ENCODE measurements at regions not wholly inside any gene's neighbourhood (a gene's known extent, or its start where the extent isn't known, plus 50 kb on each side); places are given as distances from the start of the nearest gene placed in this dataset.

GRCh38 chr20:52269321-52269720 is 77.7 kb upstream of the ZFP64 start:
- TF ChIP-seq, protein P1, sequence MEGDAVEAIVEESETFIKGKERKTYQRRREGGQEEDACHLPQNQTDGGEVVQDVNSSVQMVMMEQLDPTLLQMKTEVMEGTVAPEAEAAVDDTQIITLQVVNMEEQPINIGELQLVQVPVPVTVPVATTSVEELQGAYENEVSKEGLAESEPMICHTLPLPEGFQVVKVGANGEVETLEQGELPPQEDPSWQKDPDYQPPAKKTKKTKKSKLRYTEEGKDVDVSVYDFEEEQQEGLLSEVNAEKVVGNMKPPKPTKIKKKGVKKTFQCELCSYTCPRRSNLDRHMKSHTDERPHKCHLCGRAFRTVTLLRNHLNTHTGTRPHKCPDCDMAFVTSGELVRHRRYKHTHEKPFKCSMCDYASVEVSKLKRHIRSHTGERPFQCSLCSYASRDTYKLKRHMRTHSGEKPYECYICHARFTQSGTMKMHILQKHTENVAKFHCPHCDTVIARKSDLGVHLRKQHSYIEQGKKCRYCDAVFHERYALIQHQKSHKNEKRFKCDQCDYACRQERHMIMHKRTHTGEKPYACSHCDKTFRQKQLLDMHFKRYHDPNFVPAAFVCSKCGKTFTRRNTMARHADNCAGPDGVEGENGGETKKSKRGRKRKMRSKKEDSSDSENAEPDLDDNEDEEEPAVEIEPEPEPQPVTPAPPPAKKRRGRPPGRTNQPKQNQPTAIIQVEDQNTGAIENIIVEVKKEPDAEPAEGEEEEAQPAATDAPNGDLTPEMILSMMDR (IDR thresholded peaks at IDR 0.05; ENCODE audit: low read depth, low read length) = no peak
- TF ChIP-seq EZH2phosphoT487 (IDR thresholded peaks at IDR 0.05; ENCODE audit: low read depth) = no peak
